MM.1S (cell line): ENCODE measurements at regions not wholly inside any gene's neighbourhood (a gene's known extent, or its start where the extent isn't known, plus 50 kb on each side); places are given as distances from the start of the nearest gene placed in this dataset.

Source experiments
- DNase-seq: peaks from one replicate; pipeline ENCODE4 v3.0.0-alpha.2; 2015
- H2AFZ ChIP-seq: fragments of 300-600 bp; sonication (generic); 2 replicates; pipeline ENCODE4 v1.6.0; 2016; ENCODE audit warnings: antibody characterized with exemption, low read length
- H3F3A ChIP-seq: fragments of 300-600 bp; sonication (generic); 2 replicates; pipeline ENCODE4 v1.6.1; 2016; ENCODE audit warnings: mild to moderate bottlenecking, antibody characterized with exemption, low read length, moderate library complexity, mixed read lengths; ENCODE audit not compliant: insufficient read depth
- H3K27ac ChIP-seq: fragments of 300-600 bp; sonication (generic); 2 replicates; pipeline ENCODE4 v1.5.1; 2016; ENCODE audit warnings: mild to moderate bottlenecking, low read length
- H3K27me3 ChIP-seq: fragments of 300-600 bp; sonication (generic); replicated peaks from 2 replicates; pipeline ENCODE4 v1.6.0; 2016; ENCODE audit warnings: low read length; ENCODE audit not compliant: insufficient read depth
- H3K36me3 ChIP-seq: fragments of 300-600 bp; sonication (generic); replicated peaks from 2 replicates; pipeline ENCODE4 v1.6.1; 2016; ENCODE audit warnings: mild to moderate bottlenecking, low read length, mixed read lengths; ENCODE audit not compliant: insufficient read depth
- H3K4me1 ChIP-seq: fragments of 300-600 bp; sonication (generic); 2 replicates; pipeline ENCODE4 v1.6.1; 2016; ENCODE audit warnings: low read length, mixed read lengths
- H3K4me2 ChIP-seq: fragments of 300-600 bp; sonication (generic); 2 replicates; pipeline ENCODE4 v1.6.0; 2016; ENCODE audit warnings: low read depth, low read length
- H3K4me3 ChIP-seq: fragments of 300-600 bp; sonication (generic); 2 replicates; pipeline ENCODE4 v1.5.1; 2016; ENCODE audit warnings: low read length, mixed read lengths
- H3K79me2 ChIP-seq: fragments of 300-600 bp; sonication (generic); 2 replicates; pipeline ENCODE4 v1.6.1; 2016; ENCODE audit warnings: mixed run types, low read length, mixed read lengths
- H3K9ac ChIP-seq: fragments of 300-600 bp; sonication (generic); 2 replicates; pipeline ENCODE4 v1.6.1; 2016; ENCODE audit warnings: low read length, mixed read lengths
- H3K9me2 ChIP-seq: fragments of 300-600 bp; sonication (generic); replicated peaks from 2 replicates; pipeline ENCODE4 v1.6.1; 2016; ENCODE audit warnings: mild to moderate bottlenecking, low read length, mixed read lengths; ENCODE audit not compliant: insufficient read depth
- H3K9me3 ChIP-seq: fragments of 300-600 bp; sonication (generic); replicated peaks from 2 replicates; pipeline ENCODE4 v1.6.1; 2016; ENCODE audit warnings: mild to moderate bottlenecking, low read length, mixed read lengths; ENCODE audit not compliant: insufficient read depth
- H4K20me1 ChIP-seq: fragments of 300-600 bp; sonication (generic); 2 replicates; pipeline ENCODE4 v1.6.1; 2016; ENCODE audit warnings: mild to moderate bottlenecking, low read length, moderate library complexity, mixed read lengths; ENCODE audit not compliant: insufficient read depth
- CTCF ChIP-seq: fragments of 300-600 bp; sonication (generic); IDR thresholded peaks from 2 replicates; pipeline ENCODE4 v1.5.1; 2016; ENCODE audit warnings: antibody characterized with exemption, low read length, mixed read lengths
- EZH2 ChIP-seq: fragments of 300-600 bp; sonication (generic); optimal IDR thresholded peaks from 2 replicates; pipeline ENCODE3; 2017; ENCODE audit warnings: low read depth, mild to moderate bottlenecking, antibody characterized with exemption, low read length, mixed read lengths
- EZH2phosphoT487 ChIP-seq: fragments of 300-600 bp; sonication (generic); IDR thresholded peaks from 2 replicates; pipeline ENCODE4 v1.6.1; 2018; ENCODE audit warnings: antibody characterized with exemption, low read length

- Histone ChIP-seq H4K20me1 (no peaks in the 10 kb centered on the region), H3K79me2 (no peaks in the 10 kb centered on the region), H2AFZ (no peak overlapping the region), H3K36me3 (no peaks in the 10 kb centered on the region), H3K9me2 (no peaks in the 10 kb centered on the region), H3K4me2 (no peak overlapping the region), H3K27ac (no peak overlapping the region), H3K9ac (no peak overlapping the region), H3F3A (0 out of 2 replicates have a peak, but pooled peaks cover 4% of the 10 kb centered on the region), H3K27me3 (no peaks in the 10 kb centered on the region), H3K9me3 (no peaks in the 10 kb centered on the region), H3K4me3 (no peak overlapping the region), H3K4me1 (peaks cover 27% of the 10 kb centered on the region)
- DNase-seq, result no peak
- TF ChIP-seq CTCF, result no peak
- TF ChIP-seq EZH2phosphoT487, result no peak
- no peak for TF ChIP-seq EZH2
These were observed 796.4 kb downstream of the ADGRL2 start for GRCh38 chr1:82597141-82597540.

DNA sequence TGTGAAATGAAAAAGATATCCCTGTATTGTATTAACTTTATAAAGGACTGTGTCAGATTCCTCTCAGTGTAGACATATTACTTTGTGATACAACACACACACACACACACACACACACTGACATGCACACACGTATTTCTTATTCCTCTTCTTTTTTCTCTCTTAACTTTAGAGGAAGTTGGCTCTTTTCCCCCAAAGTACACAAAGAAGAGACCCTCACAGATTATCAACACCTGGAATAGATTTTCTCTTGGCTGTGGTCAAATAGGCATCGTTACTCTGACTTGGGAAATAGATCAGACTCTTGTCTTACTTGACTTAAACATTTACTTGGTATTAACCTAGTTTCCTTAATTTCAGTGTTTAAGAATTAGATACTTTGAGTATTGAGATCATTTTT, 792.8 kb downstream of the ADGRL2 start:
- Histone ChIP-seq H3K9me2 (no peaks in the 10 kb centered on the region), H3K4me3 (no peak overlapping the region), H3K9ac (no peak overlapping the region), H3K27me3 (no peaks in the 10 kb centered on the region), H4K20me1 (no peaks in the 10 kb centered on the region), H3K79me2 (no peaks in the 10 kb centered on the region), H3K4me2 (no peak overlapping the region), H3K9me3 (no peaks in the 10 kb centered on the region), H3K27ac (no peak overlapping the region), H2AFZ (no peak overlapping the region), H3K36me3 (no peaks in the 10 kb centered on the region), H3F3A (no peaks in the 10 kb centered on the region), H3K4me1 (peaks cover 9% of the 10 kb centered on the region)
- no peak for TF ChIP-seq CTCF
- DNase-seq, result no peak

- Histone ChIP-seq H3K9ac (no peak overlapping the region), H3K4me1 (0 out of 2 replicates have a peak, but pooled peaks cover 3% of the 10 kb centered on the region), H3K4me2 (no peak overlapping the region), H4K20me1 (no peaks in the 10 kb centered on the region), H2AFZ (no peak overlapping the region), H3K27me3 (no peaks in the 10 kb centered on the region), H3F3A (no peaks in the 10 kb centered on the region), H3K9me3 (no peaks in the 10 kb centered on the region), H3K4me3 (no peak overlapping the region), H3K79me2 (no peaks in the 10 kb centered on the region), H3K27ac (no peak overlapping the region), H3K9me2 (no peaks in the 10 kb centered on the region), H3K36me3 (no peaks in the 10 kb centered on the region)
- no peak for DNase-seq
- TF ChIP-seq EZH2 (no peak), EZH2phosphoT487 (no peak), CTCF (no peak)
These were observed 788.9 kb downstream of the ADGRL2 start for GRCh38 chr1:82589588-82589987.

DNA sequence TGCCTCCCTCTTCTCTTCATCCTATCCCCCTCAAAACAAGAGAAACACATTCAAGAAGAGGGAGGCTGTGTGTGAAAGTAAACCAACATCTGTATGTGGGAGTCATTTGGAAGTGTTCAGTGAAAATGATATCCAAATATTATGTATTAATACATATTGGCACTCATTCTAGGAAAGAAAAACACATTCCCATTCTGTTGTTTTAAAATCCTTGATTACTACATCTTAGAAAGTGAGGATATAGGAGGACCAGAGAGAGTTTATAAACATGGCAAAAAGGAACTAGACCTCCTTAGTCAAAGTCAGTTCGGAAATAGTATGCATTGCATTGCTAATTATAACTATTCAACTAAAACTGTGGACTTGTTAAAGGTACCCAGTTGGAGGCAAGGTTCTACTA, 786.6 kb downstream of the ADGRL2 start:
- Histone ChIP-seq H4K20me1 (no peaks in the 10 kb centered on the region), H3K4me2 (no peak overlapping the region), H3K9me2 (no peaks in the 10 kb centered on the region), H3F3A (no peaks in the 10 kb centered on the region), H3K79me2 (no peaks in the 10 kb centered on the region), H3K27me3 (no peaks in the 10 kb centered on the region), H3K9ac (no peak overlapping the region), H2AFZ (no peak overlapping the region), H3K27ac (no peak overlapping the region), H3K4me1 (0 out of 2 replicates have a peak, but pooled peaks cover 3% of the 10 kb centered on the region), H3K9me3 (no peaks in the 10 kb centered on the region), H3K4me3 (no peak overlapping the region), H3K36me3 (no peaks in the 10 kb centered on the region)
- TF ChIP-seq CTCF, result no peak
- TF ChIP-seq EZH2, result no peak
- no peak for TF ChIP-seq EZH2phosphoT487
- no peak for DNase-seq
